ENCODE measurements at regions not wholly inside any gene's neighbourhood (a gene's known extent, or its start where the extent isn't known, plus 50 kb on each side); places are given as distances from the start of the nearest gene placed in this dataset.

DNA sequence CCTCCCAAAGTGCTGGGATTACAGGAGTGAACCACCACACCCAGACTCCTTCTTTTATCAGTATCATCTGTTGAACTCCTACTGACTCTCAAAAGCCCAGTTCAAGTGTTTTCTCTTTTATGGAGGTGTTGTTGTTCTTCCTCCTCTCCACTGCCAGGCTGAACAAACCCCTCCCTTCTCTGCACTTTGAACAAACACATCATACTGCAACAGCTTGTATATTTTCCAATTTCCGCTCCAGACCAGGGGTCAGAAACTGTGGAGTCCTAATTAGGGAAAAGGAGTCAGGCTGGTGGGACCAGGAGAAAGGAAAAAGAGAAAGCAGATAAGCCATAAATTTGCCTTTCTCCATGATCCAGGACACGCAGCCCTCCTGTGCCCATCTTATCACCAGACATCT lies 148.1 kb upstream of the HMHB1 start:
- DNase-seq (ENCODE audit: low read depth) = no peak

DNA sequence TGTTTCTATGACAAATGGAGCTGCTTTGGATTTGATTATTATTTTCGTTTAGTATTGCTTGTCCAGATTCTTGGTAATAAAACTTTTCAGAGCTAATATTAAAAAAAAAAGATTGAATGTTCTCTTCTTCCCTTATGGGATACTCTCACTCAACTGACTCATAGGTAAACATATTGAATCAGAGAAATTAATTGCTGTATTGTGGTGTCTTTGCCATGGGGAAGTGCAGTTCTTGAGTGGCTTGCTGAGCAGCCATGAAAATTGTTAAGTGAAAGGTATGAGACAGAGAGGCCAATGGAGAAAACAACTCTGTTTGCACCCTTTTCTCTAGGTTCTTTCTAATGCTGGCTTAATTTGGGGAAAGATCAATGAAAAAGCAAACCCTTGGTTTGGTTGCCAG lies 149.9 kb upstream of the HMHB1 start:
- DNase-seq (ENCODE audit: low read depth) = no peak

DNA sequence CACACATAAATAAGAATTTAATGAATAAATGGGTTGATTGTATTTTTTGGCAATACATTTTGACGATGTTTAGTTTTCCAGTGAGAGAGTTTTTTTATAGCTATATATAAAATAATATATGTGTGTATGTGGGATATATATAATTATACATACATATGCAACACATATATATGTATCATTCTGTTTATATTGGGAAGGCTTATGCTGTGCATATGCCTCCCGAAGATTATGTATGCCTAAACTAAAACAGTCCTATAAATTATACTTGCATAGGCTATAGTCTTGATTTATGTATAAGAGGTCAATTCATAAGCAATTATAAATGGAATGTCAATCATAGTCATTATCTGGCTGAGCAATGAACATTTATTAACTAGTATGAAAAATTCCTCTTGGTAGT lies 151.3 kb upstream of the HMHB1 start:
- DNase-seq (ENCODE audit: low read depth) = no peak

DNA sequence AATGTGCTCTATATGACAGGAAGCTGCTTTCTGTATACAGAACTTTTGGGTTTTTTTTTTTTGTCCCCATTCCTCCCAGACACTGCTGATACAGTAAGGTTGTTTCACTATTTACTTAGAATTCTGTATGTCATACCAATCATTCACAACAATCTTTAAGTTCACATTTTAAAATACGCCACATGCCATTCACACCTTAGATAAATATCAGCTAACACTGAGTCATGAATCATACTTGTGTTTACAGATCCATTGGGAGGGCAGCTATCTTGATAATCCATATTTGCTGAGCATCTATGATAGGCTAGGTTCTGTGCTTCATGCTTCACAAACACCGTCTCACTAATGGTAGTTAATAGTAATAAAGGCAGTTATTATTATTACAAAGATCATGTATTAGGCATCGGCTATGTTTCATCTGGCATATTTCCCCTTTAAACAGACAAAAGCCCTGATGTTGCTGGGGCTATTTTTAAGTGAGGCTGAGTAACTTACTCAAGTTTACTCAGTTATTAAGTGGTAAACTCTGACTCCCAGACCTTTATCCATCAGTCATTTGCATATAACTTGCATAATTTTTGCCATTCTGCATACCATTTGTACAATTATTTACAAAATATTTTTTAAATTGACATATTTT lies 152.2 kb upstream of the HMHB1 start:
- DNase-seq (ENCODE audit: low read depth) = no peak

DNA sequence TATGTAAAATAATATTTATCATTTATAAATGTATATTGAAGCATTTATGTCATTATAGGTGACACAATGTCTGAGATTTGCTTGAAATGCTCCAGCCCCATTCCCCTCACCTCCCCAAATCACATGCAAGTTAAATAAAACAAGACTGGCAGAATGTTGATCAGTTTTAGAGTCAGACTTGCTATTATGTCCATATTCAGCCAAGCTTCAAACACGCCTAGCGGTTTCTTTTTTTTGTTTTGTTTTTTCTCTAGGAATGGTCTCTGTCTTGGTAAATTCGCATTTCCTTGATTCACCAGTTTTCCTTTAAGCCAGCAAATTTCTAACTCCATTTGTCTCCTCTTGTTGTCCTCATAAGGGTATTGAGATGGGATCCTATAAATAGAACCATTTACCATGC lies 153.0 kb upstream of the HMHB1 start:
- no peak for DNase-seq (ENCODE audit: low read depth)

DNA sequence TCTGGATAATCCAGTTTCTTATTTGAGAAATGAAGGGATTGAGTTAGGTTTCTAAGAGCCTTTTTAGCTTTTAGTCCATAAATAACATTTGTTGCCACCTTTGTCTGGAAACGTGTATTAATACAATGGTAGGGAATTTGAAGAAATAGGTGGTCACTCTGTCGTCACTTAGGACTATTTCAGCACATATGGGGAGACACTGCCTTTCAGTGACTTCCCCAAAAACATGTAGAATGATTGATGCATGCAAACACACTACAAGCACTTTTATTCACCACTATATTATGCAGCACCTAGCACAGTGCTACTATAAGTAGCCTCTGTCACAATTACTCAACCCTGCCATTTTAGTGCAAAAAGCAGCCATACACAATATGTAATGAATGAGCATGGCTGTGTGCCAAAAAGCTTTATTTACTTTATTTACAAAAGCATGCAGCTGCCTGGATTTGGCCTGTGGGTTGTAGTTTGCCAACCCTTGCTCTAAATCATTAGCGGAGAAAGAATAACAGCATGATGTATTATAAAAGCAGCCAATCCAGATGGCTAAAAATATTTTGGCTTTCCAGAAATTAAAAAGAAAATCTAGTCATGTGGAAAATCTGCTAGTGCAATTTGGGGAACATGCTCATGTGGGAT lies 154.2 kb upstream of the HMHB1 start:
- no peak for DNase-seq (ENCODE audit: low read depth)

DNA sequence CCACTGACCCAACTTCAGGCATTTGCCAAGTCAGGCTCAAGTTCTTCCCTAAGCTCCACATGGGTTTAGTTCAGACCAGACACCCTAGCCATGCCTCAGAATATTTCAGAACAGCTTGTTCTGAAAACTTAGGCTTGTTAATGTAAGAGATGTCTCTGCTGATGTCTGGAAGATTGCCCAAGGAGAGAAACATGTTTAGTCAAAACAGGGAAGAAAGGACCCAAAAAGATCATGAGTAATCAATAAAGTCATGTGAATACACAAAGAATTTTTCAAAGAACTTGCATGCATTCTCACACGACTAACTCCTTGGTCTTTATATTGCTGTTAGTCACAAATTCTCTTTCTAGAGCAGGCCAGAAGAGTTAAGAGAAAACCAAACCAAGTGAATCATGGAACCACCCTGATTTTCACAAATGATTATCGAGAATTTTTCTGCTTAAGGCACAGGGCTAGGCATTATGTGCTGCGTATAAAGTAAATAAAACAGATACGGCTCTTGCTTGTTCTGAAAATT lies 158.1 kb upstream of the HMHB1 start:
- DNase-seq (ENCODE audit: low read depth) = no peak

DNA sequence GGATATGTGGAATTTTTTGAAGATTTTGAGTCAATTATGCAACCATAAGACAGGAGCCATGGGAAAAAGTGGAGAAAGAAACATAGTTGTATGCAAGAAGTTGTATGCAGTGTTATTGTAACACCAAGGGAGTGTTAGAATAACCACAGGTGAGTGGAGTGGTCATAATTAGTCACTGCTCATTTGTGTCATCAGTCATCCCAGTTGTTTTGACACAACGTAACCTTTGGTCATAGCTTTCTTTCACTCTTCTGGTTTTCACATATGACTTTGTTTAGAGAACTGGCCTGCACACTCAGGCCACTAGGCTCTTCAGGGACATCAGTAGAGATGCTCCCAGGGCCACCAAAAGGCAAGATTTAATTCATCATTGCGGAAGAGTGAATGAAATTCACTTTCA lies 158.7 kb upstream of the HMHB1 start:
- no peak for DNase-seq (ENCODE audit: low read depth)

DNA sequence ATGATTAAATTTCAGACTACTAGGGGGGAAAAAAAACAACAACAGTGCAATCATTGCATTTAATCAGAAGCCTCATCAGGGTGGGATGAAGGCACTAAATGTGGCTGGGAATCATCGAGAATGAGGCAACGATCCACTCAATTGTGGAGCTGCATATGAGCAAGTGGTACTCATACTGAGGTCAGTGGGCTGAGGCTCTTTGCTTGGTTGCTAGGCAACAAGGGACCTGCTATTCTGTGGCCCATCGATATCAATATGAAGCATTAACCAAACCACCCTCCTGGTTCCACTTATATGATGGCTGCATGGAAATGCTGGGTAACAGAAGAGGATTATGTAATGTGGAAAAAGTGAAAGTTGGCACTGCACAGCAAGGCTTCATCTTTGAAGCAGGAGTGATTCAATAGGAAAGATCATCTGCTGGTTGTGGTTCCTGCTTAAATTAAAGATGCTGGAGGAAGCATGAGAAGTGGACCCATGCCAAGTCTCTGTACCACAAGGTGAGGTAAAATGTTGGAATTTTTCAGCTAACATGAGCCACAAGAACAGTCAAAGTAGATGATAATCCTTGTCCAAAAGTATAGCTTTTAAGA lies 159.8 kb upstream of the HMHB1 start:
- DNase-seq (ENCODE audit: low read depth) = no peak

DNA sequence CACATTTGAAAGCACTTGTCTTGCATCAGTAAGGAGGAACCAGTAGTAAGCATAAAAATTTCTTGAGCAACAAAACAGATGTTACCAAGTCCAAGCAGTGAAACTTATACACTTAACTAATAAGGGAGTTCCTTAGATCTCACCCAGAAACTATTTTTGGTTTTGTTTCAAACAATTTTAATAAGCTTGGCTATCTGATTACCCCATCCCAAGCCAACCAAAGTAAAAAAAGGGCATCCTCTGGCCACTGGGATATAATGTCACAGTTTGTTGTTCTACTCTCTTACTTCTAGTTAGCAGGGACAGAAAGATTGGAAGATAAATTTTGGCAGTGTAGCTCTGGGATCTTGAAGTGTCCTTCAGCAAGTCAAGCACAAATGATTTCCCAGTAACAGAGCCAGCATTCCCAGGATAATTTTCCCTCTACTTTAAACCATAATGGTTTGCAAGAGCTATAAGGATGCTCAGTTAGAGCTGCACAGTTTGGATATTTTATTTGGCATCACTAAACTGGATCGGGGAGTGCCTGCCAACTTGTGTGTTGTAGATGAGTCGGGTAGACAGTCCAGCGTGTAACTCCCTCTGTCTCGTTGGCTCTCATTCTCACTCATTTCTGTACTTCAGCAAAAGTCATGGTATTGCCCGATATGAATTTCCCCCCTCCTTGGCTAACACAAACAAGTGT lies 161.9 kb upstream of the HMHB1 start:
- peak; percentile 53 for DNase-seq (ENCODE audit: low read depth)

DNA sequence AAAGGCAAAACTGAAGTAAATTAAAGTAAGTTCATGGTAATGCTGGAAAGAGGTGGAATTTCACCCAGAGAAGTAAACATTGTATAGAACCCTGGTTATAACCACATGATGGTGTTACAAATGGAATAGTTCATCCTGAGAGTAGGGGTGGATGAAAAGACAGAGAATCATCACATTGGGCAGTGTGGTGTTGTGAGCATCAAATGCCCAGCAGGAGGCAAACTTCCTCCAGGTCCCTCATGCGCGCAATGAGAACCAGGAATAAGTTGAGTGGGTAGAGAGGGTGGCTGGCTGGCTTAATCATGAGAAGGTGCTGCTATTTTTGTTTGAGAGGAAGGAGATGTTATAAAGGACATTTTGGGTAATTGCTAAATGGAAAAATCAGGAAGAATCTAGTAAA lies 163.3 kb upstream of the HMHB1 start:
- DNase-seq (ENCODE audit: low read depth) = no peak

DNA sequence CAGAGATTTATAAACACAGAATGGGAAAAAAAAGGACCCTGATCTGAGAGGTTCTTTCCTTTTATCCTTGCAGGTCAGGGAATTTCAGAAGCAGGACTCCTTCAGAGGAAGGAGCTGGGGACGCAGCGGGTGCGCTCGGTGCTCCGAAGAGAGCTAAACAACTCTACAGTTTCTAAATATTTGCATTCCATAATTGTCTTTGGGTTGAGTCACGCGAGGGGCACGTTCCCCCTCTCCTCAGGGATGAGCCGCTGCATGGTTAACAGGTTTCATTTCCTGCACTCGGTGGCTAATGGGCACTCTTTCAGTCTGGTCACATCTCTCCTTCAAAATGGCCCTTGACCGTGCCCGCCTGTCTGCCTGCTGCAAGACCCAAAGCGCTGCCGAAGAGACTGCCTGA lies 165.0 kb upstream of the HMHB1 start:
- no peak for DNase-seq (ENCODE audit: low read depth)

DNA sequence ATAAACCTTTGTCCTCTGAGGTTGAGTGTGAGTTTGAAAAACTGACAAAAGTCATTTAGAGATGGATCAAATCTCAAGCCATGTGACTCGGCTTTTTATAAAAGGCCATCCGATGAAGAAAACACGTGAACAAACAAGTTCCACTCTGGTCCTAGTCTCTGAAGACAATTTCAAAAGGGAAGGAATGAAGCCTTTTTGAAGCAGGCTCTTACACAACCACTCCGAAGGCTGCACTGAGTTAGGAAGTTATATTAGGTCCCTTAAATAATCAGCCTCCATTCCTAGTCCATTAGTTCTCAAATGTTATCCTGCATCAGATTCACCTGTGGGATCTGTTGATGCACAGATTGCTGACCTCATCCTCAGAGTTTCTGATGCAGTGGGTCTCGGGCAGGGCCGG lies 166.6 kb upstream of the HMHB1 start:
- no peak for DNase-seq (ENCODE audit: low read depth)

DNA sequence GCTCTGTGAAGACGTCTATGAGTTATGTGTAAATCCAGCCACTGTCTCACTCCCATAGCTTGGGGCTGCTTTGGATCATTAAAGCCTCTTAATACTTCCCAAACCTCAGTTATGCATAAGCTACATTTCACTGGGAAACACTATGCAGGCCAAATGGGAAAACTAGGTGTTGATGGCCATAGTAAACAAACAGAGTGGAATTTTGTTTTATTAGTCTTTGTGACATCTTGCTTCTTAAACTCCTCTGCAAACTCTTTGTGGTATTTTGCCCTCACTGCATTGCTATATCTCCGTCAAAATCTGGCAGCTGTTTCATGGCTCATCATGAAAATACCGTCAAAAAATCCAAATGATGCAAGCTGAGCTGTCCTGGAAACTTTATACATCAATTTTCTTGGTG lies 167.2 kb upstream of the HMHB1 start:
- DNase-seq (ENCODE audit: low read depth) = no peak

DNA sequence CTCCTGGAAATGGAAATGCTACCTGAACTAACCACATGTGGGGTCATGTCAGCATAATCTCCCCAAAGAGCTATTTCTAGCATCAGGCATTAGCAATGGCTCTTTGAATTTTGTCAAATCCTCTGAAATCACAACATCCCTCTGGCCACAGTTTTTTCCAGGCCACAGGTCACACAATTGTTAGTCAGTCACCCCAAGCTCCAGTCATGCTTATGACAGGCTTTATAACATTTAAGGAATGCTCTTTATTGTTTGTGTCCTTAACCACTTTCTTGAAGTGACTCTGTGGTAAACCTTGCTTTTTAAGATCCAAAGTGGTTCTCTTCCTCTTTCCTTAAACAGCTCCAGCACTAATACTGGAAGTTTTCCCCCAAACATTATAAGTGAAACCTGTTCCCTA lies 169.2 kb upstream of the HMHB1 start:
- no peak for DNase-seq (ENCODE audit: low read depth)

DNA sequence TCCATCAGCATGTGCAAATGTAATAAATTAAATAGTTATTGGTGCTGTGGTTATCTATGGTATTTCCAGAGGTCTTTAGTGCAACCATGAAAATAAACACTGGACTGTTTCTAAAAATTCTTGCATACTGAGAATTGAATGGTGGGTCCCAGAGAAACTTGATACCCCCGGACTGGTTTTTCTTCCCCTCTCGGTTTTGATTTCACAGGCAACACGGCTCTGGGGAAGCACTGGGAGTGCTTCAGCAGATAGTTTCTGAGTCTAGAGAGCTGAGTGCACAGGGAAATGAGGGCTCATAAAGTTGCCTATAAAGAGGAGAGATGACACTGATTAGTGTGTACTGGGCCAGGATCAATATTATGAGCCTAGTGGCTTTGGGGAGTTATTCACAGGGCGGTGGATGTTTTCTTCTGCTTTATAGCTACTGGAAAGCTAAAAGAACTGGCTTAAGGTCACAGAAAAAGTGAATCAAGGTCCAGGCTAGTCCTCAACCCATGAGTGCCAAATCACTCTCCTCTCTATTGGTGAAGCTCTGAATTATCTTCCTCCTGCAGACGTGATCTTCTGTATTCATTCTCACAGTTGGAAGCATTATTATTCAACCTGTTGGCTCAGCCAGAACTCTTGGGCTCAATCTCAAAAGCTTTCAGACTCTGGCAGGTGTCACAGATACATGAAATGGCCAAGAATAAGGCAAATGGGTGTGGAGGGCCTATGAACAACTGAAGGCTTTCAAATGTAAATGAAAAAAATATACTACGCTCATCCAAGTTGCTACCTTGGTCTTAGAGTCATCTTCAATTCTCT lies 170.2 kb upstream of the HMHB1 start:
- no peak for DNase-seq (ENCODE audit: low read depth)

DNA sequence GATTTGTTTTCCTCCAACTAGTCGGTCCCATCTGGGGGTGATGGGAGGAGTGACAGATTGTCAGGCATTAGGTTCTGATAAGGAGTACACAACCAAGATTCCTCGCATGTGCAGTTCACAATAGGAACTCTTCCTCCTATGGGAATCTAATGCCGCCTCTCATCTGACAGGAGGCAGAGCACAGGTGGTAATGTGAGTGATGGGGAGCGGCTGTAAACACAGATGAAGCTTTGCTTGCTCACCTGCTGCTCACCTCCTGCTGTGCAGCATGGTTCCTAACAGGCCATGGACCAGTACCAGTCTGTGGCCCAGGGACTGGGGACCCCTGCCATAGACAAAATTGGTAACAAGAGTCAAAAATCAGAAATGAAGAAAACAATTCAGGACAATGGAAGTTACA lies 173.3 kb upstream of the HMHB1 start:
- no peak for DNase-seq (ENCODE audit: low read depth)

DNA sequence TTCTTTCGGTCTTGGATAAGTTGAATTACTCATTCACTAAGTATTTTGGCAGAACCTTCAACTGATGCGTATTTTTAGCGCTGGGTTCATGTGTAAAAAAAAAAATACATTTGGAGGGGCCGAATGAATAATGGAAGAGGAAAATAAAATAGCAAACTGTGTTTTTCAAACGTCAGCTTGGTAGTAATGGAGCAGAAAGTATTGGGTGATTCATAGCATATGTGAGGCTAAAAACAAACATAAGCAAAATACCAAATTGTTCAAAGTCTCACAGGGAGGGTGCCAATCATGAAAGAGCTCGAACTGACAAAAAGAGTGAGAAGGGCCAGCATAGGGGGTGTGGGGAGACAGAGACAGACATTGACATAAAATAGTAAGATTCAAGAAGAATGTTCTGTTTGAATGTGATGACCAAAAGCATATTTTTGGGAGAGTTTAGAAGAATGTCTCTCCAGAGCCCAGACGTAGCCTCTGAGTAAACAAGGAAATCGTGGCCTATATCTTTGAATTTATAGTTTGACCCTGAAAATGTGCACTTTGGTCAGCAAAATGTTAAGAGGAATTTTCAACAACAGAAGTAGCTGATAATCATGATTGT lies 174.9 kb upstream of the HMHB1 start:
- DNase-seq (ENCODE audit: low read depth) = no peak

DNA sequence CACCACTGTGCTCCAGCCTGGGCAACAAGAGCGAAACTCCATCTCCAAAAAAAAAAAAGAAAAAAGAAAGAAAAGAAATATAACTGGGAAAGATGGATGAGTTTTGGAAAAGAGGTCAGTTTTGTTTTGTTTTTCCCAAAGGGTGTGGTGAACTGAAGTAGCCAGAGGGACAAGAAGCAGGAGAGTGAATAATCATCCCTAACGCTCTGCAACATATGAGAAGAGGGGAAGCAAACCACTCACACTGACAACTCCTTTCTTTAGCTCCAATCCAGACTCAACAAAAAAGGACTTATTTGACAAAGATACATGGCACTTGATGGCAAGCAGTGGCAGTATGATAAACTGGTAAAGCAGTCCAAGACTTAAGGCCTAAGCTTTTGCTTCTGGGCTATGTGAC lies 176.1 kb upstream of the HMHB1 start:
- no peak for DNase-seq (ENCODE audit: low read depth)

DNA sequence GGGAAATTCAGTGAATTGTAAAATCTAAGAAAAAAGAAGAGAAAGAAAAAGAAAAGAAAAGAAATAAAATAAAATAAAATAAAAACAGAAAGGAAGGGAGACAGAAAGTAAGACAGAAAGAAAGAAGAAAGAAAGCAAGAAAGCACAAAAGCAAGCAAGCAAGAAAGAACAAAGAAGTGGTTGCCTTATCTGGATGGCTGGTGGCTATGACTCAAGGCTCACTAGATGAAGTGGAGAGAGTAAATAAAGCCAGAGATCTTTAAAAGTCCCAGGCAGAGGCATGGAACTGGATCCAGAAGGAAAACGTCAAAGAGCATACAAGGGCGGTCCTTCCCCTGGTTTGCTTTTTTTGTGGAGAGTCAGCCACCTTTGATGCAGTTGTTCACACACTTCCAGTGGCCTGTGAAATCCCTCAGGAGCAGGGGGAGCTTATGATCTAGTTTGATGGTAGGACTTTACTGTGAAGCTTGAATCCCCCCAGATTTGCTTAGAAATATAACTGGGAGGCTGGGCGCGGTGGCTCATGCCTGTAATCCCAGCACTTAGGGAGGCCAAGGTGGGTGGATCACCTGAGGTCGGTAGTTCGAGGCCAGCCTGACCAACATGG lies 176.7 kb upstream of the HMHB1 start:
- DNase-seq (ENCODE audit: low read depth) = no peak

DNA sequence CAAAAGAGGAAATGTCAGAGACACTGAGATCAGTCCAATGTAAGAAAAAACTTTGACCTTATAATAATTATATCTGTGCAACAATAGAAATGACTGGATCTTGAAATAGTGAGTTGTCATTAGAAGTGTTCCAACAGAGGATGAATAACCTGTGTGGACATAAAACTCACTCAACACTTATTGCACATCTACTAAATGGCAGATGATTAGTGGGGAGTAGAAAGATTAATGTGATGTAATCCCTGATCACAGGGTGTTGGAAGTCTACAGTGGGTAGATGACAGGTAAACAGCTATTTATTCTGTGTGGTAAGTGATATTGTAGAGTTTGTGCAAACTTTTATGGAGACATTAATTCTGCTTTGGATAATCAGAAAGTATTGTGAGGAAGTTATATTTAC lies 177.3 kb upstream of the HMHB1 start:
- DNase-seq (ENCODE audit: low read depth) = no peak

Measured in GM04503 (cell line).